GM23338 (cell line): ENCODE measurements at regions not wholly inside any gene's neighbourhood (a gene's known extent, or its start where the extent isn't known, plus 50 kb on each side); places are given as distances from the start of the nearest gene placed in this dataset.
A peak's percentile ranks its signal among the peaks of the same experiment; 100 is the strongest.
"Not testable (repeated sequence)": the region's sequence is repeated elsewhere in the genome, so short reads cannot be mapped to it uniquely, and the experiment has no call there.

Experiments used
- ATAC-seq: fragments of 200-7000 bp; cut with Tn5 transposase; 3 replicates; pipeline ENCODE4 v1.9.1; 2020
- DNase-seq: peaks from one replicate; pipeline ENCODE4 v3.0.0-alpha.2; 2015; ENCODE audit warnings: low spot score
- H2AFZ ChIP-seq: fragments of 200-600 bp; sonication (generic); 2 replicates; pipeline ENCODE4 v1.8.0; 2016; ENCODE audit warnings: antibody characterized with exemption, mild to moderate bottlenecking, moderate library complexity
- H3F3A ChIP-seq: fragments of 200-600 bp; sonication (generic); replicated peaks from 2 replicates; pipeline ENCODE4 v1.8.0; 2017; ENCODE audit warnings: antibody characterized with exemption, mixed run types, low read depth
- H3K27ac ChIP-seq: fragments of 200-600 bp; sonication (generic); 2 replicates; pipeline ENCODE4 v1.6.1; 2016; ENCODE audit warnings: low read depth
- H3K27me3 ChIP-seq: fragments of 200-600 bp; sonication (generic); 2 replicates; pipeline ENCODE4 v1.8.0; 2016; ENCODE audit warnings: mild to moderate bottlenecking, mixed run types, moderate library complexity; ENCODE audit not compliant: insufficient read depth
- H3K36me3 ChIP-seq: fragments of 200-600 bp; sonication (generic); 2 replicates; pipeline ENCODE4 v1.8.0; 2016; ENCODE audit warnings: mild to moderate bottlenecking; ENCODE audit not compliant: insufficient read depth
- H3K4me1 ChIP-seq: fragments of 200-600 bp; sonication (generic); 2 replicates; pipeline ENCODE4 v1.8.0; 2016; ENCODE audit warnings: mild to moderate bottlenecking, moderate library complexity; ENCODE audit not compliant: insufficient read depth
- H3K4me2 ChIP-seq: fragments of 200-600 bp; sonication (generic); 2 replicates; pipeline ENCODE4 v1.7.1; 2017; ENCODE audit warnings: mixed run types
- H3K4me3 ChIP-seq: fragments of 200-600 bp; sonication (generic); 2 replicates; pipeline ENCODE4 v1.6.1; 2016; ENCODE audit warnings: mixed run types
- H3K79me2 ChIP-seq: fragments of 200-600 bp; sonication (generic); replicated peaks from 2 replicates; pipeline ENCODE4 v1.8.0; 2017; ENCODE audit warnings: mild to moderate bottlenecking; ENCODE audit not compliant: insufficient read depth
- H3K9me2 ChIP-seq: fragments of 200-600 bp; sonication (generic); 2 replicates; pipeline ENCODE4 v1.8.0; 2017; ENCODE audit not compliant: insufficient read depth
- H4K20me1 ChIP-seq: fragments of 200-600 bp; sonication (generic); replicated peaks from 2 replicates; pipeline ENCODE4 v1.8.0; 2017; ENCODE audit warnings: mild to moderate bottlenecking; ENCODE audit not compliant: insufficient read depth
- H3K27ac Mint-ChIP-seq: 2 replicates; pipeline ENCODE4 v1.8.0; 2020; ENCODE audit warnings: inconsistent platforms, mild to moderate bottlenecking, moderate library complexity, mixed read lengths
- H3K27me3 Mint-ChIP-seq: 3 replicates; pipeline ENCODE4 v1.8.0; 2022; ENCODE audit warnings: low read depth, mild to moderate bottlenecking, moderate library complexity, mixed read lengths, inconsistent platforms; ENCODE audit not compliant: insufficient read depth, poor library complexity
- H3K36me3 Mint-ChIP-seq: 3 replicates; pipeline ENCODE4 v1.8.0; 2021; ENCODE audit warnings: low read depth, mild to moderate bottlenecking, inconsistent platforms, moderate library complexity, mixed read lengths
- H3K4me1 Mint-ChIP-seq: 3 replicates; pipeline ENCODE4 v1.8.0; 2020; ENCODE audit warnings: mild to moderate bottlenecking, inconsistent platforms, mixed read lengths
- H3K4me3 Mint-ChIP-seq: 3 replicates; pipeline ENCODE4 v1.8.0; 2021; ENCODE audit warnings: moderate library complexity, mild to moderate bottlenecking, inconsistent platforms, mixed read lengths
- H3K9me3 Mint-ChIP-seq: 3 replicates; pipeline ENCODE4 v1.8.0; 2020; ENCODE audit warnings: moderate library complexity, mild to moderate bottlenecking, inconsistent platforms, mixed read lengths
- NANOG ChIP-seq: IDR thresholded peaks from 2 replicates; pipeline ENCODE4 v1.6.1; 2016; ENCODE audit warnings: antibody characterized with exemption, borderline replicate concordance

GRCh38 chr4:3925841-3926240 lies 159.7 kb downstream of the ADRA2C start:
- H3K9me3 Mint-ChIP-seq, H4K20me1 ChIP-seq, H3K27ac Mint-ChIP-seq, H3K4me3 ChIP-seq, H3K9me2 ChIP-seq, H3K27me3 ChIP-seq, H3K36me3 Mint-ChIP-seq, H3K36me3 ChIP-seq, H3K79me2 ChIP-seq, H3K4me2 ChIP-seq, H3F3A ChIP-seq, H3K4me3 Mint-ChIP-seq, H3K27ac ChIP-seq, ATAC-seq, H2AFZ ChIP-seq, DNase-seq: not testable (repeated sequence)
- peaks cover 42% of the 10 kb centered on the region for H3K4me1 Mint-ChIP-seq
- H3K27me3 Mint-ChIP-seq: peaks cover 18% of the 10 kb centered on the region
- peaks cover 11% of the 10 kb centered on the region; the same call in 1 of the 2 replicates for H3K4me1 ChIP-seq

GRCh38 chr4:3926271-3926670 lies 160.1 kb downstream of the ADRA2C start:
- Mint-ChIP-seq H3K4me1 (peaks cover 40% of the 10 kb centered on the region), H3K27me3 (peaks cover 18% of the 10 kb centered on the region)
- not testable (repeated sequence) for H3K9me2 ChIP-seq, H3K9me3 Mint-ChIP-seq, H3K4me3 Mint-ChIP-seq, H2AFZ ChIP-seq, H3F3A ChIP-seq, ATAC-seq, H4K20me1 ChIP-seq, H3K27me3 ChIP-seq, H3K36me3 Mint-ChIP-seq, H3K4me3 ChIP-seq, H3K4me2 ChIP-seq, H3K36me3 ChIP-seq, DNase-seq, H3K27ac Mint-ChIP-seq, H3K27ac ChIP-seq, H3K79me2 ChIP-seq
- peaks cover 13% of the 10 kb centered on the region; the same call in 1 of the 2 replicates for H3K4me1 ChIP-seq

DNA sequence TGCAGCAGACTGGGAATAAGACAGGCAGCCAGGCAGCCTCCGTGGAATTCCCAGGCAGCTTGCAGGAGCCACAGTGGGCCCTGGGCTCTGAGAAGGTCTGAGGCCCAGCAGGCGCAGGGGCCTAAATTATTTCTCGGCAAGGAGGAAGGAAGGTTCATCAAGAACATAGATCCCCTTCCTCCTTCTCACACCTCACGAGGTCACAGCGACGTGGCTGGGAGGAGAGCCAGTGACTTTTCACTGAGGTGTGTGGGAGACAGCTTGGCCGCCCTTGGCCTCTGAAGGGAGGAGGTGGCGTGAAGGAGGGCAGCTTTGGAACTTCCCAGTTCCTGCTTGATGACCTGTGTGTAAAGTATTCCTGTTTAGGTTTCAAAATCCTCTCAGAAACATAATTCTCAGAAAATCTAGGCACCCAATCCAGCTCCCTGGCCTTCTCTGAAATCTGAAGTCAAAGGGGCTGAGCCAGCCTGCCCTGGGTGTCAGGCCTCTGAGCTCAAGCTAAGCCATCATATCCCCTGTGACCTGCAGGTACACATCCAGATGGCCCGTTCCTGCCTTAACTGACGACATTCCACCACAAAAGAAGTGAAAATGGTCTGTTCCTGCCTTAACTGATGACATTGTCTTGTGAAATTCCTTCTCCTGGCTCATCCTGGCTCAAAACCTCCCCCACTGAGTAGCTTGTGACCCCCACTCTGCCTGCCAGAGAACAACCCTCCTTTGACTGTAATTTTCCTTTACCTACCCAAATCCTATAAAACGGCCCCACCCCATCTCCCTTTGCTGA lies 161.0 kb downstream of the ADRA2C start:
- DNase-seq, H3K79me2 ChIP-seq, H3K9me3 Mint-ChIP-seq, H3K36me3 ChIP-seq, H2AFZ ChIP-seq, H3K4me3 ChIP-seq, H3F3A ChIP-seq, H4K20me1 ChIP-seq, H3K27me3 ChIP-seq, ATAC-seq, H3K9me2 ChIP-seq, H3K36me3 Mint-ChIP-seq: not testable (repeated sequence)
- H3K27me3 Mint-ChIP-seq: peaks cover 14% of the 10 kb centered on the region
- H3K27ac Mint-ChIP-seq: peak overlapping the region; percentile 15; the same call in 1 of the 2 replicates
- H3K4me3 Mint-ChIP-seq: peak overlapping the region; percentile 3; the same call in 1 of the 3 replicates
- Histone ChIP-seq H3K4me2 (peak overlapping the region; percentile 66; the same call in 1 of the 2 replicates), H3K4me1 (peaks cover 21% of the 10 kb centered on the region; the same call in 1 of the 2 replicates), H3K27ac (peak overlapping the region; percentile 79; the same call in 1 of the 2 replicates)
- peaks cover 31% of the 10 kb centered on the region for H3K4me1 Mint-ChIP-seq
- 0 out of 2 replicates have a peak, but pooled peaks have one; percentile 34 for TF ChIP-seq NANOG

DNA sequence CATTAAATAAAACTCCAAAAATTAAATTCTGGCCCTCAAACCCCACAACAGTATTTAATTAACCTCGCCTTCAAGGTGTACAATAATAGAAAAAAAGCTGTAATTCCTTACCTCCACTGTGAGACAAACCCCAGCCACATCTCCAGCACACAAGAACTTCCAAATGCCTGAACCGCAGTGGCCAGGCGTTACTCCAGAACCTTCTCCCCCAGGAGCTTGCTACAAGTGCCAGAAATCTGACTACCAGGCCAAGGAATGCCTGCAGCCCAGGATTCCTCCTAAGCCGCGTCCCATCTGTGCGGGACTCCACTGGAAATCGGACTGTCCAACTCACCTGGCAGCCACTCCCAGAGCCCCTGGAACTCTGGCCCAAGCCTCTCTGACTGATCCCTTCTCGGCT lies 163.2 kb downstream of the ADRA2C start:
- H3K4me2 ChIP-seq, H2AFZ ChIP-seq, H3K4me3 Mint-ChIP-seq, H3K27me3 ChIP-seq, H3K36me3 Mint-ChIP-seq, H3F3A ChIP-seq, H3K9me3 Mint-ChIP-seq, H3K9me2 ChIP-seq, DNase-seq, H3K79me2 ChIP-seq, ATAC-seq, H3K27ac ChIP-seq, H4K20me1 ChIP-seq, H3K27ac Mint-ChIP-seq, H3K36me3 ChIP-seq, H3K4me3 ChIP-seq: not testable (repeated sequence)
- peaks cover 25% of the 10 kb centered on the region for H3K4me1 ChIP-seq
- Mint-ChIP-seq H3K4me1 (peaks cover 31% of the 10 kb centered on the region), H3K27me3 (peaks cover 14% of the 10 kb centered on the region)

DNA sequence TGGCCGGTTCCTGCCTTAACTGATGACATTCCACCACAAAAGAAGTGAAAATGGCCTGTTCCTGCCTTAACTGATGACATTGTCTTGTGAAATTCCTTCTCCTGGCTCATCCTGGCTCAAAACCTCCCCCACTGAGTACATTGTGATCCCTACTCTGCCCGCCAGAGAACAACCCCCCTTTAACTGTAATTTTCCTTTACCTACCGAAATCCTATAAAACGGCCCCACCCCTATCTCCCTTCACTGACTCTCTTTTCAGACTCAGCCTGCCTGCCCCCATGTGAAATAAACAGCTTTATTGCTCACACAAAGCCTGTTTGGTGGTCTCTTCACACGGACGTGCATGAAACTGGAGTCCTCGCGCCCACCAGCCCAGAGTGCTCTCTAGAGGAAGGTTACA lies 166.5 kb downstream of the ADRA2C start:
- Mint-ChIP-seq H3K27me3 (peaks cover 16% of the 10 kb centered on the region), H3K4me1 (peaks cover 21% of the 10 kb centered on the region)
- Histone ChIP-seq H3K27ac (peak overlapping the region; percentile 90), H3K4me2 (0 out of 2 replicates have a peak overlapping the region, but pooled peaks have one; percentile 35), H3K4me1 (peaks cover 22% of the 10 kb centered on the region)
- peak; percentile 48 for DNase-seq
- not testable (repeated sequence) for H4K20me1 ChIP-seq, H3K4me3 Mint-ChIP-seq, H2AFZ ChIP-seq, H3K36me3 Mint-ChIP-seq, ATAC-seq, H3K9me3 Mint-ChIP-seq, H3K27me3 ChIP-seq, H3K79me2 ChIP-seq, H3F3A ChIP-seq, H3K4me3 ChIP-seq, H3K9me2 ChIP-seq, H3K36me3 ChIP-seq, H3K27ac Mint-ChIP-seq

DNA sequence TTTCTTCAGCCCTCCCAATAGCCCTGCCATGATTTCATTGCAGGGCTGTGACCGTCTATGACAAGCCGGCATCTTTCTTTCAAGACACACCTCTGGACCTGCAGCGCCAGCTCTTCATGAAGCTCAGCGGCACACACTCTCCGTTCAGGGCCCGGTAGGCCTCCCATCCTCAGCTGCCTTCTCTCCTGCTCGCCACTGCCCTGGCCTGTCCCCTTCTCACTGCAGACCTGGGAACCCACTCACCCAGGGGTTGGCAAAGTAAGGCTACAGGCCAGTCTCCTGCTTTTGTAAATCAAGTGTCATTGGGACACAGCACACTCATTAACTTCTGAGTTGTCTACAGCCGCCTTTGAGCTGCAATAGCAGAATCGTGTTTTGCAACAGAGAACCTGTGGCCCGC lies 169.2 kb downstream of the ADRA2C start:
- H2AFZ ChIP-seq, H3F3A ChIP-seq, DNase-seq, H3K9me3 Mint-ChIP-seq, H3K36me3 Mint-ChIP-seq, H3K27ac ChIP-seq, ATAC-seq, H3K36me3 ChIP-seq, H3K9me2 ChIP-seq, H3K4me2 ChIP-seq, H3K4me3 Mint-ChIP-seq, H3K4me3 ChIP-seq, H3K27me3 ChIP-seq, H3K27me3 Mint-ChIP-seq, H4K20me1 ChIP-seq, H3K79me2 ChIP-seq, H3K4me1 Mint-ChIP-seq, H3K27ac Mint-ChIP-seq: not testable (repeated sequence)
- peaks cover 14% of the 10 kb centered on the region for H3K4me1 ChIP-seq
